Fibroblast of upper back skin (primary cell): ENCODE measurements at regions not wholly inside any gene's neighbourhood (a gene's known extent, or its start where the extent isn't known, plus 50 kb on each side); places are given as distances from the start of the nearest gene placed in this dataset.

ENCODE experiments used
- DNase-seq: peaks from one replicate; pipeline ENCODE4 v3.0.0-alpha.2; 2013

GRCh38 chr7:31284106-31284505 lies 56.4 kb downstream of the NEUROD6 start:
- no peak for DNase-seq

- no peak for DNase-seq
Measured at GRCh38 chr7:31271641-31272405, 68.7 kb downstream of the NEUROD6 start.

GRCh38 chr7:31267486-31267885 lies 73.0 kb downstream of the NEUROD6 start:
- no peak for DNase-seq

GRCh38 chr7:31263338-31263737 lies 77.2 kb downstream of the NEUROD6 start:
- DNase-seq = no peak

GRCh38 chr7:31261341-31261740 lies 79.2 kb downstream of the NEUROD6 start:
- peak; percentile 2 for DNase-seq

- DNase-seq = no peak
Measured at GRCh38 chr7:31260851-31261250, 79.7 kb downstream of the NEUROD6 start.

- no peak for DNase-seq
Measured at GRCh38 chr7:31258391-31258790, 82.1 kb downstream of the NEUROD6 start.

GRCh38 chr7:31256506-31256905 lies 84.0 kb downstream of the NEUROD6 start:
- no peak for DNase-seq

- peak; percentile 47 for DNase-seq
Measured at GRCh38 chr7:31254926-31255325, 85.6 kb downstream of the NEUROD6 start.

- DNase-seq = no peak
Measured at GRCh38 chr7:31253532-31253931, 87.0 kb downstream of the NEUROD6 start.

GRCh38 chr7:31251441-31251840 lies 89.1 kb downstream of the NEUROD6 start:
- DNase-seq = no peak

- no peak for DNase-seq
Measured at GRCh38 chr7:31249671-31250070, 90.9 kb downstream of the NEUROD6 start.

- DNase-seq = no peak
Measured at GRCh38 chr7:31236868-31237267, 103.7 kb downstream of the NEUROD6 start.

- DNase-seq = no peak
Measured at GRCh38 chr7:31234836-31235605, 105.5 kb downstream of the NEUROD6 start.

- no peak for DNase-seq
Measured at GRCh38 chr7:31228957-31229356, 111.6 kb downstream of the NEUROD6 start.

GRCh38 chr7:31214751-31215150 lies 125.8 kb downstream of the NEUROD6 start:
- no peak for DNase-seq

- DNase-seq = no peak
Measured at GRCh38 chr7:31211281-31211680, 129.2 kb downstream of the NEUROD6 start.

GRCh38 chr7:31204071-31204470 lies 136.5 kb downstream of the NEUROD6 start:
- no peak for DNase-seq

- DNase-seq = no peak
Measured at GRCh38 chr7:31203551-31203950, 137.0 kb downstream of the NEUROD6 start.

- no peak for DNase-seq
Measured at GRCh38 chr7:31202801-31203200, 137.7 kb downstream of the NEUROD6 start.

- peak; percentile 38 for DNase-seq
Measured at GRCh38 chr7:31192986-31193385, 140.9 kb downstream of the ADCYAP1R1 start.

GRCh38 chr7:31190906-31191305 lies 138.8 kb downstream of the ADCYAP1R1 start:
- DNase-seq = no peak

- no peak for DNase-seq
Measured at GRCh38 chr7:31186202-31186601, 134.1 kb downstream of the ADCYAP1R1 start.

GRCh38 chr7:31175672-31176071 lies 123.6 kb downstream of the ADCYAP1R1 start:
- no peak for DNase-seq
